HL-60 (cell line): ENCODE measurements at regions not wholly inside any gene's neighbourhood (a gene's known extent, or its start where the extent isn't known, plus 50 kb on each side); places are given as distances from the start of the nearest gene placed in this dataset.

ENCODE experiments used
- DNase-seq, 2 experiments: peaks; one replicate each; pipeline ENCODE4 v3.0.0-alpha.2; 2010 to 2020; ENCODE audit warnings: low read depth in 1 of 2, low spot score in 1 of 2
- H3K27ac ChIP-seq: fragments of 250-450 bp; sonication (Bioruptor Pico); replicated peaks from 2 replicates; pipeline ENCODE4 v1.5.1; 2020; ENCODE audit warnings: mild to moderate bottlenecking, moderate library complexity
- H3K27me3 ChIP-seq: fragments of 250-450 bp; sonication (Bioruptor Pico); 2 replicates; pipeline ENCODE4 v1.5.1; 2021; ENCODE audit warnings: mild to moderate bottlenecking, moderate library complexity; ENCODE audit not compliant: insufficient read depth, poor library complexity, severe bottlenecking
- H3K4me3 ChIP-seq: replicated peaks from 2 replicates; pipeline ENCODE4 v1.5.1; 2011; ENCODE audit warnings: mild to moderate bottlenecking, control low read depth, low read length; ENCODE audit not compliant: insufficient read depth
- GABPA ChIP-seq: IDR thresholded peaks from 2 replicates; pipeline ENCODE4 v1.6.1; 2012; ENCODE audit warnings: low read depth
- POLR2AphosphoS5 ChIP-seq: IDR thresholded peaks from 2 replicates; pipeline ENCODE4 v1.6.1; 2012; ENCODE audit warnings: low read depth
- REST ChIP-seq: IDR thresholded peaks from 2 replicates; pipeline ENCODE4 v1.6.1; 2012; ENCODE audit warnings: low read depth; ENCODE audit not compliant: insufficient replicate concordance
- SPI1 ChIP-seq: IDR thresholded peaks from 2 replicates; pipeline ENCODE4 v1.6.1; 2012; ENCODE audit warnings: low read depth, mild to moderate bottlenecking, borderline replicate concordance
- TF ChIP-seq, protein P1 (sequence below): IDR thresholded peaks from one replicate; pipeline ENCODE4 v1.5.1; 2011; ENCODE audit warnings: low read length, control low read depth, inconsistent platforms; ENCODE audit not compliant: insufficient read depth

DNA sequence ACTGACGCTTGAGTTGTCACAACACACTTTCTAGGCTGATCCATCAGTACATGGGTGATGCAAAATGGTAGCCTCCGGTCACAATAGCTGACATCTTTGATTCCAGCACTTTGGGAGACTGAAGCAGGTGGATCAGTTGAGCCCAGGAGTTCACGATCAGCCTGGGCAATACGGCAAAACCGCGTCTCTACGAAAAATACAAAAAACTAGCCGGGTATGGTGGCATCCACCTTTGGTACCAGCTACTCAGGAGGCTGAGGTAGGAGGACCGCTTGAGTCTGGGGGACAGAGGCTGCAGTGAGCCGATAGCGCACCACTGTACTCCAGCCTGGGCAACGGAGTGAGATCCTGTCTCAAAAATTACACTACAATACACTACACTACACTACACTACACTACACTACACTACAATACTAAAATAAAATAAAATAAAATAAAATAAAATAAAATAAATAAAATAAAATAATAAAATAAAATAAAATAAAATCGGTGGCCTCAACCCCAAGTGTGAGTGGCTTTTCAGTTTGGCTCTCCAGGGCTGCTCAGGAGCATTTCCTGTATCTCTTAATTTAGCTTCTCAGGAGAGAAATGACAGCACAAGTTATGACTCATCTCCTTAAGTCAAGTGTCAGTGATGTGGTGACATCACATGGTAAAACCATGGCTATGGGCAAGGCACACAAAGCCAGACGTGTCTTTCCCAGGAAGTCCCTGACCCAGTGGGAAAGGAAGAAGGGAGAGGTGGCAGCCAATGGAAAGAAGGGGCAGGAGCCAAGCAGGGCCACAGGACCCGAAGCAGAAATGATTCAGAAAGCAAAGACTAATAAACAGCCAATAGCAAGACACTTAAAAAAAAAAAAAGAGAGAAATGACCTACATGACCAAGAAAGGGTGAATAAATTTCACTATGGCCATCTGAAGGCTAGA, 75.3 kb upstream of the TBC1D3K start:
- H3K4me3 ChIP-seq = no peak overlapping the region
- no peak overlapping the region for H3K27ac ChIP-seq
- H3K27me3 ChIP-seq = no peaks in the 10 kb centered on the region
- DNase-seq = peak; percentile 29 to 66
- TF ChIP-seq, protein P1, sequence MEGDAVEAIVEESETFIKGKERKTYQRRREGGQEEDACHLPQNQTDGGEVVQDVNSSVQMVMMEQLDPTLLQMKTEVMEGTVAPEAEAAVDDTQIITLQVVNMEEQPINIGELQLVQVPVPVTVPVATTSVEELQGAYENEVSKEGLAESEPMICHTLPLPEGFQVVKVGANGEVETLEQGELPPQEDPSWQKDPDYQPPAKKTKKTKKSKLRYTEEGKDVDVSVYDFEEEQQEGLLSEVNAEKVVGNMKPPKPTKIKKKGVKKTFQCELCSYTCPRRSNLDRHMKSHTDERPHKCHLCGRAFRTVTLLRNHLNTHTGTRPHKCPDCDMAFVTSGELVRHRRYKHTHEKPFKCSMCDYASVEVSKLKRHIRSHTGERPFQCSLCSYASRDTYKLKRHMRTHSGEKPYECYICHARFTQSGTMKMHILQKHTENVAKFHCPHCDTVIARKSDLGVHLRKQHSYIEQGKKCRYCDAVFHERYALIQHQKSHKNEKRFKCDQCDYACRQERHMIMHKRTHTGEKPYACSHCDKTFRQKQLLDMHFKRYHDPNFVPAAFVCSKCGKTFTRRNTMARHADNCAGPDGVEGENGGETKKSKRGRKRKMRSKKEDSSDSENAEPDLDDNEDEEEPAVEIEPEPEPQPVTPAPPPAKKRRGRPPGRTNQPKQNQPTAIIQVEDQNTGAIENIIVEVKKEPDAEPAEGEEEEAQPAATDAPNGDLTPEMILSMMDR = no peak

DNA sequence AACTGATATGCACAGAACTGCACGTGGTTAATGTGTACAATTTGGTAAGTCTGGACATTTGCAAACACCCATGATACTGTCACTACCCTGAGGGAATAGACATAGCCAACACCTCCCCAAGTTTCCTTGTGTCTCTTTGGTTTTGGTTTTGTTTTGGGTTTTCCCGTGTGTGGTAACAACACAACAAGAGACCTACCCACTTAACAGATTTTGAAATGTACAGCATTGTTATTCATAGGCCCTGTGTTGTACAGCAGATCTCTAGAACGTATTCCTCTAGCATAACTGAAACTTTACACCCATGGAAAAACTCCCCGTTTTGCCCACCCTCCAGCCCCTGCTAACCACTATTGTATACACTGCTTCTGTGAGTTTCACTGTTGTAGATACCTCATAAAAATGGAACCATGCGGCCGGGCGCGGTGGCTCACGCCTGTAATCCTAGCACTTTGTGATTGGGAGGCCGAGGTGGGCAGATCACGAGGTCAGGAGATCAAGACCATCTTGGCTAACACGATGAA, 76.3 kb upstream of the TBC1D3K start:
- Histone ChIP-seq H3K27ac (no peak overlapping the region), H3K4me3 (no peak overlapping the region), H3K27me3 (no peaks in the 10 kb centered on the region)
- TF ChIP-seq SPI1 = no peak
- no peak for TF ChIP-seq POLR2AphosphoS5
- TF ChIP-seq, protein P1 = no peak
- no peak for TF ChIP-seq GABPA
- no peak for TF ChIP-seq REST
- DNase-seq = no peak

- DNase-seq = no peak
- no peak overlapping the region for H3K27ac ChIP-seq
These were observed 77.1 kb upstream of the TBC1D3K start for GRCh38 chr17:37847102-37847501.

More at GRCh38 chr17:37847102-37847501, 77.1 kb upstream of the TBC1D3K start:
- H3K4me3 ChIP-seq = no peak overlapping the region
- no peak for TF ChIP-seq POLR2AphosphoS5
- TF ChIP-seq, protein P1 = no peak
- TF ChIP-seq GABPA = no peak
- no peak for TF ChIP-seq REST
- no peak for TF ChIP-seq SPI1
- no peaks in the 10 kb centered on the region for H3K27me3 ChIP-seq
